HL-60 (cell line): ENCODE measurements at regions not wholly inside any gene's neighbourhood (a gene's known extent, or its start where the extent isn't known, plus 50 kb on each side); places are given as distances from the start of the nearest gene placed in this dataset.

ENCODE experiments used
- DNase-seq, 2 experiments: peaks; one replicate each; pipeline ENCODE4 v3.0.0-alpha.2; 2010 to 2020; ENCODE audit warnings: low read depth in 1 of 2, low spot score in 1 of 2
- H3K27ac ChIP-seq: fragments of 250-450 bp; sonication (Bioruptor Pico); replicated peaks from 2 replicates; pipeline ENCODE4 v1.5.1; 2020; ENCODE audit warnings: mild to moderate bottlenecking, moderate library complexity
- H3K27me3 ChIP-seq: fragments of 250-450 bp; sonication (Bioruptor Pico); 2 replicates; pipeline ENCODE4 v1.5.1; 2021; ENCODE audit warnings: mild to moderate bottlenecking, moderate library complexity; ENCODE audit not compliant: insufficient read depth, poor library complexity, severe bottlenecking
- H3K4me3 ChIP-seq: replicated peaks from 2 replicates; pipeline ENCODE4 v1.5.1; 2011; ENCODE audit warnings: mild to moderate bottlenecking, control low read depth, low read length; ENCODE audit not compliant: insufficient read depth
- CTCF ChIP-seq: IDR thresholded peaks from one replicate; pipeline ENCODE4 v1.5.1; 2011; ENCODE audit warnings: low read length, control low read depth, inconsistent platforms; ENCODE audit not compliant: insufficient read depth
- GABPA ChIP-seq: IDR thresholded peaks from 2 replicates; pipeline ENCODE4 v1.6.1; 2012; ENCODE audit warnings: low read depth
- POLR2AphosphoS5 ChIP-seq: IDR thresholded peaks from 2 replicates; pipeline ENCODE4 v1.6.1; 2012; ENCODE audit warnings: low read depth
- SPI1 ChIP-seq: IDR thresholded peaks from 2 replicates; pipeline ENCODE4 v1.6.1; 2012; ENCODE audit warnings: low read depth, mild to moderate bottlenecking, borderline replicate concordance
- TF ChIP-seq, protein P1 (sequence below): IDR thresholded peaks from 2 replicates; pipeline ENCODE4 v1.6.1; 2012; ENCODE audit warnings: low read depth; ENCODE audit not compliant: insufficient replicate concordance

GRCh38 chr6:23568292-23568691, 557.7 kb upstream of the NRSN1 start:
- TF ChIP-seq, protein P1, sequence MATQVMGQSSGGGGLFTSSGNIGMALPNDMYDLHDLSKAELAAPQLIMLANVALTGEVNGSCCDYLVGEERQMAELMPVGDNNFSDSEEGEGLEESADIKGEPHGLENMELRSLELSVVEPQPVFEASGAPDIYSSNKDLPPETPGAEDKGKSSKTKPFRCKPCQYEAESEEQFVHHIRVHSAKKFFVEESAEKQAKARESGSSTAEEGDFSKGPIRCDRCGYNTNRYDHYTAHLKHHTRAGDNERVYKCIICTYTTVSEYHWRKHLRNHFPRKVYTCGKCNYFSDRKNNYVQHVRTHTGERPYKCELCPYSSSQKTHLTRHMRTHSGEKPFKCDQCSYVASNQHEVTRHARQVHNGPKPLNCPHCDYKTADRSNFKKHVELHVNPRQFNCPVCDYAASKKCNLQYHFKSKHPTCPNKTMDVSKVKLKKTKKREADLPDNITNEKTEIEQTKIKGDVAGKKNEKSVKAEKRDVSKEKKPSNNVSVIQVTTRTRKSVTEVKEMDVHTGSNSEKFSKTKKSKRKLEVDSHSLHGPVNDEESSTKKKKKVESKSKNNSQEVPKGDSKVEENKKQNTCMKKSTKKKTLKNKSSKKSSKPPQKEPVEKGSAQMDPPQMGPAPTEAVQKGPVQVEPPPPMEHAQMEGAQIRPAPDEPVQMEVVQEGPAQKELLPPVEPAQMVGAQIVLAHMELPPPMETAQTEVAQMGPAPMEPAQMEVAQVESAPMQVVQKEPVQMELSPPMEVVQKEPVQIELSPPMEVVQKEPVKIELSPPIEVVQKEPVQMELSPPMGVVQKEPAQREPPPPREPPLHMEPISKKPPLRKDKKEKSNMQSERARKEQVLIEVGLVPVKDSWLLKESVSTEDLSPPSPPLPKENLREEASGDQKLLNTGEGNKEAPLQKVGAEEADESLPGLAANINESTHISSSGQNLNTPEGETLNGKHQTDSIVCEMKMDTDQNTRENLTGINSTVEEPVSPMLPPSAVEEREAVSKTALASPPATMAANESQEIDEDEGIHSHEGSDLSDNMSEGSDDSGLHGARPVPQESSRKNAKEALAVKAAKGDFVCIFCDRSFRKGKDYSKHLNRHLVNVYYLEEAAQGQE = no peak
- no peak for TF ChIP-seq GABPA
- TF ChIP-seq CTCF = no peak
- TF ChIP-seq POLR2AphosphoS5 = no peak
- TF ChIP-seq SPI1 = no peak
- Histone ChIP-seq H3K4me3 (no peak overlapping the region), H3K27ac (no peak overlapping the region), H3K27me3 (no peaks in the 10 kb centered on the region)
- no peak for DNase-seq

GRCh38 chr6:23584134-23584763, 541.8 kb upstream of the NRSN1 start:
- DNase-seq = no peak
- H3K4me3 ChIP-seq = no peak overlapping the region
- TF ChIP-seq SPI1 = no peak
- no peak for TF ChIP-seq GABPA
- TF ChIP-seq CTCF = no peak
- TF ChIP-seq, protein P1 = no peak
- no peak for TF ChIP-seq POLR2AphosphoS5
- no peaks in the 10 kb centered on the region for H3K27me3 ChIP-seq
- no peak overlapping the region for H3K27ac ChIP-seq

DNA sequence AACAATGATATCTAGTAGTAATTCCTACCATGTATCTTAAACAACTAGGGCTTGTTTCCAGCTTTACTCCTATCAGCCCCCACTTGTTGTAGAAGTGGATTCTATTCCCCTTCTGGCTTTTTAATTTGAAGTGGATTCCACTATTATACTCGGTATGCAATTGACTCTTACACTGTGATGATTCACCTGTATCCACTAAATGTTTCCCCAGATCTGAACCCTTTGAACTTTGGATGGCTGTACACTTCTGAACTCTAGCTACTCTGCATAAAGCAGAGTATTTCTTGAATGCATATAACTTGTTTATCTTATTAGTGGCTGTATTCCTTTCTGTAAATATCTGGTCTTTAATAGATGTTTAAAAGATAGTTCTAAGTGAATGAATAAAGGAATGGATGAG, 538.4 kb upstream of the NRSN1 start:
- Histone ChIP-seq H3K27me3 (no peaks in the 10 kb centered on the region), H3K27ac (no peak overlapping the region), H3K4me3 (no peak overlapping the region)
- no peak for DNase-seq
- TF ChIP-seq POLR2AphosphoS5 (no peak), CTCF (no peak), GABPA (no peak), SPI1 (no peak)
- TF ChIP-seq, protein P1 = no peak
